Occipital lobe (tissue), 1 donor: ENCODE measurements at regions not wholly inside any gene's neighbourhood (a gene's known extent, or its start where the extent isn't known, plus 50 kb on each side); places are given as distances from the start of the nearest gene placed in this dataset.

Experiments used
- DNase-seq: peaks from one replicate; lab custom pipeline; 2025; lab: John Stamatoyannopoulos, UW

GRCh38 chr12:67370979-67371378, 101.8 kb downstream of the CAND1 start:
- no peak for DNase-seq

- DNase-seq = no peak
Measured at GRCh38 chr12:67377021-67377420, 107.9 kb downstream of the CAND1 start.

DNA sequence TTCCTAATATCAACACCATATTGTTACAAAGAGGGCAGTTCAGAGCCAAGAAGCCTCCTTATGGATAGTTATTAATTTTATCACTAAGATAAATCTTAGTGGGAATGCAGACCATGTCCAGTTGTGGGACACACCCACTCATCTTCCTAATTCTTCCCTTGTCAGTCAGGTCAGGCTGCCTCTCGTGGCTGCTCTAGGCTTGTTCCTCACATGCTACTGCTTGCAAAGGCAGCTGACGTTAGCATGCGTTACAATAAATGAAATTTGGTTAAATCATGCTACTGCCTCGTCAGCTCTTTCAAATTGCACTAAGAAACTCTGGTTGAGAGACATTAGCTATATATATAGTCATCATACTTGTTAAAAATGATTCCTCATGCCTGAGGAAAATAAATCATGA, 108.4 kb downstream of the CAND1 start:
- no peak for DNase-seq

DNA sequence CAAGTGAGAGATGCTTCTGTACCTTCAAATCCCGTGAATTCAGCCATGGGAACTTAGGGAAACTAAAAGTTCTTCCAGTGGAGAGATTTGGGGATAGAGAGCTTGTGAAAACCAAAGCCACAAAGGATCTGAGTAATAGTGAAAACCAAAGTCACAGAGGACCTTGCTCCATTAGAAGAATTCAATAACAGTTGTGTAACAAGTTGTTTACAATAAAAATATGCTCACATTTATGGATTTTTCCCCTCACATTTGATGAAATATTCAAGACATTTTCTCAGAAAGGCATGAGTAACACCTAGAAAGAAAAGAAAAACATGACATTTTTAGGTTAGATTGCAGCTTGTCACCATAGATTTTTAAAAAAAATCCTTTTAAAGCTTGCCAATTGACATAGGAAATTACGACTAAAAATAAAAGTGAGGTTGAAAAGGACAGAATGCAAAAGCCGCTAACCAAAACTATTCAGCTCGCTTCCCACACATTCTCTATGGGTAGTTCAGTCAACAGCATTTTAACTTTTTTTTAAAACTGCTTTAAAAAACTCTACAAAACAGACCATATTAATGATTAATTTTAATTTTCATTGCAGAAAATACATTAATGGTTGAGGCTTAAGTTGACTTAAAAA, 113.2 kb downstream of the CAND1 start:
- no peak for DNase-seq

DNA sequence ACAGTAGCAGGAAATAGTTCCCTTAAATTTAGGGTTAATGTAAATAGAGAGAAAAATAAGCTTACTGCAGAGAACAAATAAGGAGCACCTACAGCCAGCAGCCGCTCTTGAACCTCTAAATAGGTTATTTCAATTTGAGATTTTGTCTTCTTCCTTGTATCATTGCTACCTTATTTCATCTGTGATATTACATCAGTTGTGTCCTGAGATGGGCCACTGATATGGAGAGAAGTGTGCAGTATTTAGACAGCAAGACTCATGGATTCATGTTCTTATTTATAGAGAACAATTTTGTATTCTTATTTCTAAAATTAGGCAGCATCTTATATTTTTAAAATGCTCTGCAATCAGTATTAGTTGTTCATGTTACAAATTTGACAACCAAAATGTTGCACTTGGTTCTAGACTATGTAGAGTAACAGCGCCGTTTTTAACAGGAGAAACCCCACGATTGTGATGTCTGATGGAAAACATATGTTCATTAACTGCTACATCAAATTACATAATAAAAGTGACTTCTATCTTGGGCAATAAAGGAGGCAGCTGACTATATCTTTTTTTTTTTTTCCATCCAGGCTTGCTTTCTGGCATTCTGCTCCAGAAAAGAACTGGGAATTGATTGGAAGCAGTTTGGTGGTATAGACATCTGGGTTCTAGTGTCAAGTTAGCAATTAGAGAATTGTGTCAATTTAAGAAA, 117.9 kb downstream of the CAND1 start:
- no peak for DNase-seq

- DNase-seq = no peak
Measured at GRCh38 chr12:67388331-67389138, 119.4 kb downstream of the CAND1 start.

DNA sequence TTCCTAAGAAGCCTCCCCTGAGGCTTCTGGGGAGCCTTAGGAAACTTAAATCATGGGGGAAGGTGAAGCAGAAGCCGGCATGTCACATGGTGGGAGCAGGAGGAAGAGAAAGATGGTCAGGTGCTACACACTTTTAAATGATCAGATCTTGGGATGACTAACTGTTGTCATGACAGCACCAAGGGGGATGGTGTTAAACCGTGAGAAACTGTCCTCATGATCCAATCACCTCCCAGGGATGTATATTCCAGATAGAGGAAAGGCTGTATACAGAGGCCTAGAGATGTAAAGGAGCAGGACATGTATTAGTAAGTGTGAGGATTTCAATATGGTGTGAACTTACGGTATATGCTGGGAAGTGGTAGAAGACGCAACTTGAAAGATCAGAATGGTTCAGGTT, 121.1 kb downstream of the CAND1 start:
- DNase-seq = no peak

GRCh38 chr12:67391034-67391433, 121.9 kb downstream of the CAND1 start:
- no peak for DNase-seq

GRCh38 chr12:67391656-67392055, 122.5 kb downstream of the CAND1 start:
- no peak for DNase-seq

GRCh38 chr12:67394550-67394949, 125.4 kb downstream of the CAND1 start:
- no peak for DNase-seq

GRCh38 chr12:67400742-67401141, 131.6 kb downstream of the CAND1 start:
- no peak for DNase-seq

DNA sequence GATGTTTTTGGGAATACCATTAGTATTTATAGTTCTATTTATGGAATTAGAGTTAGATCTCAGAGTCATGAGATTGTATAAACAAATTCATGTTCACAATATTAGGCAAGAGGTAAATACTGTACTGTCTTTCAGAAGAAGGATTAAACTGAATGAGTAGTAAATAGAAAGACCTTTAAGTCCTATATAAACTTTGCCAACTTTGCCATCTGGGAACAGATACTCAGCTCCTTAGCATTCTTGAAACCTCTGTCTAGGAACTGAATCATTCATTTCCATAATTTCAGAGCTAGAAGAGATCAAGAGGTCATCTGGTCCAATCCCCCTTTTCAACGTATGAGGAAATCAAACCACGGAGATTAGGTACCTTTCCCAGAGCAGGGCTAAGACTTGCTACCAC, 141.1 kb downstream of the CAND1 start:
- no peak for DNase-seq

- DNase-seq = no peak
Measured at GRCh38 chr12:67410667-67411067, 141.5 kb downstream of the CAND1 start.

DNA sequence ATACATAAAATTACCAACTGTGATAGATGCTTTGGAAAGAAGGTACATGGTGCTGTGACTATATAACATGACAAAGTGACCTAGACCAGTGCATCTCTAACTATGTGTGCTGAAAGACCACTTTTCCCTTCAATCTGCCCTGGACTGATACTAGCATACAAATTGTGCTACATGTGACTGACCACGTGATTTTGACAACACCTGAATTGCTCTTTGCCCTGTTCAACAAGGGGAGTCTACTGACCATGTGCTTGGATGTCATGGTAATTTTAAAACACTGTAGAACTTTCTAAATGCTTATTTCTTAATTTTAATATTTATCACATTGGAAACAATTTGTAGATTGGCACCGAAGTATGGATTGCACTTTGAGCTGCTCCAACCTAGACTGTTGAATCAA, 142.4 kb downstream of the CAND1 start:
- no peak for DNase-seq

DNA sequence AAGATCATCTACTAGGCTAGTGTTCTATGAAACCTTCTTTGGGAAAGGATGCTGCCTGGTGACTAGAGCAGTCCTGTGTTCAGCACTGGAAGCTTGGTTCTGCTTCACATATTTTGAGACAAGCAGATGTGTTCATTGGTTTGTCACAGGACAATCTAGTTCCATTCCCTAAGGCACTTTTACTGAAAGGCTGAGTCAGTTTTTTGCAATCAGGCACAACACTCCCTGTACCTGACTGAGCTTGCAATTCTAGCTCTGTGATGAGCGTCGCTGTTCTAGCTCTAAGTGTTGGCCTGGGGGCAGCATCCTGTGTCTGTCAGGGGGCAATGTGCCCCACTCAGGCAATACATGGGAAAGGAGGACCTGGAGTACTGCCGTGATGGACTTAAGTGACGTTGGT, 144.4 kb downstream of the CAND1 start:
- no peak for DNase-seq

DNA sequence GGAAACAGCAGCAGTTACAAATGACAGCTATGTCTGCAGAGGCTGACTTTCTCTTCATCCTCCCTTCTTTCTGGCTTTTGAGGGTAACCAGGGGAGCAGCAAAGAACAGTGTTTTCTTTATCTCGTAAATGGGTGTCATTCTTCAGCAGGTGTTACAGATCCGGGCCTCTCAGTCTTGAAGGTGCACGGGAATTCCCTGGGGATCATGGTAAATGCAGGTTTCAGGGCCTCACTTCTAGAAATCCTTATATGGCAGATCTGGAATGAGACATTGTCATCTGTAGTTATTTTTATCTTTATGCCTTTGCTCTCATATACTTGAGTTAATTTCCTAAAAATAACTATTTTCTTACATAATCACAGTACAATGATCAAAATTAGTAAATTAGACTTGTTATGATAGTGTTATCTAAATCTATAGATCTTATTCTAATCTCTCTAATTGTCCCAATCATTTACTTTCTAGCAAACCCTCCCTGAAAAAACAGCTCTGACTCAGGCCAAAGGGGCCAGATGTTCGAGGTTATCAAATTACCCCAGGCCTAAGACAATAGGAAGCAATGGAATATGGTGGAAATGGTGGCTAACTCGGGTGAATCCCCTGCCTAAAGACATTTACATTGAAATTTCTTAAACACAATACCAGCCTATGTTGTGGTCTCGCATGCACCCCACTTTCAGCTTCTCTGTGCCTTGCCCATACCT, 145.0 kb downstream of the CAND1 start:
- DNase-seq = no peak

DNA sequence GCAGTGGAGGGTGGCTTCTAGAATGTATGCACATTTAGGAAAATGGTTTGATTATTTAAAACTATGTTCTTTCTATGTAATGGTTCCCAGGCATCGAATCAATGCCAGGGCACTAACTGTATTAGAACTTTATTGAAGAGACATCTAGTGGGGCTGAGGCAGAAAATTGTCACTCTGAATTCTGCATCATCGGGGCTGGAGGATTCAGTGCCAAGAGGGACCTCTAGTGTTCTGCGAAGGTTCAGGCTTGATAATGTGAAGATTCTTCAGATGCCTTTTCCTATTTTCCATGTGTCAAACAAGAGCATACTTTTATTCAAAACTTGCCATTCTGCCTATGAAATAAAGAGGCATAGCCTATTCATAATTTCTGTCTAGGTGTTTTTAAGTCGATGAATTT, 146.3 kb downstream of the CAND1 start:
- DNase-seq = no peak

DNA sequence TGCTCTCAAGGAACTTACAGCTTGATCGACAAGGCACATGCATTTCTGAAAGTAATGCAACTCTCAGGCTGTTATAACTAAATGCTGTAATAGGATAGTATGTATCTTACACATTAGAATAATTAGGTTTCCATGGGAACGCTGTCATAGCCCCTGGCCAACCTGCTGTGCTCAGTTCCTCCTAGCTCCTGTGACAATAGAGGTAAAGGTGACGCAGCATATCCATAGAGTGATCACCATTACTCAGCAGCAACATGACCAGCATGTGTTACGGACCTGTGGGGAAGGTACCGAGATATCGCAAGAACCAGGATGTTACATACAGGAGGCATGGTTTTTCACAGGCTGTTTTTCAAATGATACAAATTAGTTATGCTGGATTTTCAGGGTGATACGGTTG, 150.7 kb downstream of the CAND1 start:
- DNase-seq = no peak

DNA sequence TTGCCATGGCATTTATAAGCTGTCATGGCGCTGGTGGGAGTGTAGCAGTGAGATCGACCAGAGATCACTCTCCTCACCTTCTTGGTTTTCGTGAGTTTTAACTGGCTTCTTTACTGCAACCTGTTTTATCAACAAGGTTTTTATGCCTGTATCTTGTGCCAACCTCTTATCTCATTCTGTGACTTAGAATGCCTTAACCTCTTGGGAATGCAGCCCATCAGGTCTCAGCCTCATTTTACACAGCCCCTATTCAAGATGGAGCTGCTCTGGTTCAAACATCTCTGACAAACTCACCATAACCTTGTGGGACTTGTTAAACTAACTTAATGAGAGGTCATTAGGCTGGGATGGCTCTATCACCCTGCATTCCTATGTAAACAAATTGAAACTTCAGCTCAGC, 151.3 kb downstream of the CAND1 start:
- no peak for DNase-seq

DNA sequence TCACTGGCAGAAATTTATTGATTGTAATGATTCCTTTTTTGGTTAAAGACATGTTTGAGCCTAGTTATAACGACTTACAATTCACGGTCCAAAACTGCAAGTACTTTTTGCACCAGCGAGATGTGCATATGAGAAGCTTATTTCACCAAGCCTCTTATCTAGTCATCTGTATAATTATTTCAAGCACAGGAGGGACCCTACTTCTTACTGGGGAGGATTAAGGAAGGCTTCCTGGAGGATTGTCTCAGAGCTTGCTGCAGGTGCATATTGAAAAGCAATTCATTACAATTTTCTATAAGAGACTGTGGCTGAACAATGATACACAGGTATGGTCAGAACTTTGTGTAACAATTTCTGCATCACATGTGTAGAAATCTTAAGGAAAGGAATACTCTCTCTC, 152.9 kb downstream of the CAND1 start:
- DNase-seq = no peak

GRCh38 chr12:67424784-67425183, 155.6 kb downstream of the CAND1 start:
- no peak for DNase-seq

GRCh38 chr12:67425394-67425793, 156.2 kb downstream of the CAND1 start:
- DNase-seq = no peak
